Uterus (tissue), 3 donors: ENCODE measurements at regions not wholly inside any gene's neighbourhood (a gene's known extent, or its start where the extent isn't known, plus 50 kb on each side); places are given as distances from the start of the nearest gene placed in this dataset.

ENCODE experiments used
- DNase-seq, 2 donors: peaks; one replicate each; pipeline ENCODE4 v3.0.0-alpha.2; 2019 to 2020
- H3K27ac ChIP-seq, 2 donors: fragments of 200-600 bp; sonication (generic); 1 replicate in 1 of 2; 2 replicates in 1 of 2; pipeline ENCODE4 v1.5.1; 2016 to 2018
- H3K27me3 ChIP-seq, 2 donors: fragments of 200-600 bp; sonication (generic); one replicate each; pipeline ENCODE4 v1.5.1; 2018 to 2019; ENCODE audit warnings: control low read depth in 1 of 2
- H3K36me3 ChIP-seq, 2 donors: fragments of 200-600 bp; sonication (generic); one replicate each; pipeline ENCODE4 v1.5.1; 2019; ENCODE audit warnings: control low read depth in 1 of 2
- H3K4me1 ChIP-seq, 2 donors: fragments of 200-600 bp; sonication (generic); one replicate each; pipeline ENCODE4 v1.5.1; 2018 to 2019; ENCODE audit warnings: control low read depth in 1 of 2
- H3K4me3 ChIP-seq, 2 donors: fragments of 200-600 bp; sonication (generic); 1 replicate in 1 of 2; 2 replicates in 1 of 2; pipeline ENCODE4 v1.5.1; 2018 to 2019; ENCODE audit warnings: mild to moderate bottlenecking in 1 of 2
- H3K9me3 ChIP-seq, 2 donors: fragments of 200-600 bp; sonication (generic); one replicate each; pipeline ENCODE4 v1.5.1; 2019; ENCODE audit warnings: control low read depth in 1 of 2
- POLR2A ChIP-seq, 2 donors: fragments of 450-650 bp; IDR thresholded peaks; one replicate each; pipeline ENCODE4 v1.6.1; 2016; ENCODE audit warnings: antibody characterized with exemption in 2 of 2, mild to moderate bottlenecking in 1 of 2, moderate library complexity in 1 of 2
- intact Hi-C: fragments of 100-400 bp; cut with DNase I; formaldehyde crosslinking; loops from one replicate; pipeline ENCODE4 v1.15.1; 2023; ENCODE audit warnings: low total_unique reads
- TF ChIP-seq, protein P1 (sequence below), 4 experiments: fragments of 200-600 bp in 2 of 4; fragments of 450-650 bp in 2 of 4; sonication (generic) in 2 of 4; IDR thresholded peaks; one replicate each; pipeline ENCODE4 v1.5.1; 2016 to 2019; ENCODE audit warnings: antibody characterized with exemption in 4 of 4, mild to moderate bottlenecking in 2 of 4, moderate library complexity in 1 of 4
- donor health status: DM: yes; HTN: yes; CAD: no.

DNA sequence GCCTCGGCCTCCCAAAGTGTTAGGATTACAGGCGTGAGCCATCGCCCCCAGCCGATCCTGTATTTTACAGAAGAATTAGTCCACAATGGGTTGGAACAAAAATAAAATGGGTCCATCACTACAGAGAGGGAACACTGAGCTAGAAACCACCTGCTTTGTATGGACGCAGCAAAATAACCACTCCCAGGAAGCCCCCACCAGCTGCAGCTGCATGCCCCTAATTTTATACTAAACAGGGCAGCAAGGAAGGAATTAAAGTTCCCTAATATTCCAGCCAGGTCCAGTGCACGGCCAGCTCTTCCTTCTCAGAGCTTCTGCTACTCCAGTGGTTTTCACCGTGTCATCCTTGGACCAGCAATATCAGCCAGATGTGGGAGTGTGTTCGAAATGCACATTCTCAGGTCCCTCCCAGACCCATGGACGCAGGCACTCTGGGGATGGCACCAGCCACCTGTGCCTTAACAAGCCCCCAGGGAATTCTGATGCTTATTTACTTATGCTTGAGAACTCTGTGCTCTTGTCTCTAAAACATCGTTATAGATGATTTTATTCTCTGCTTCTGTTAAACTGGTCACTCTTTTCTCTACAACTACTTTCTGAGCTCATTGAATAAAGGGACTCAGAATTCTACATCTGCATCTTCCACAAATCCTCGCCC is 189.5 kb upstream of the SLC24A3 start:
- intact Hi-C loops = no loop called here
- TF ChIP-seq, protein P1, sequence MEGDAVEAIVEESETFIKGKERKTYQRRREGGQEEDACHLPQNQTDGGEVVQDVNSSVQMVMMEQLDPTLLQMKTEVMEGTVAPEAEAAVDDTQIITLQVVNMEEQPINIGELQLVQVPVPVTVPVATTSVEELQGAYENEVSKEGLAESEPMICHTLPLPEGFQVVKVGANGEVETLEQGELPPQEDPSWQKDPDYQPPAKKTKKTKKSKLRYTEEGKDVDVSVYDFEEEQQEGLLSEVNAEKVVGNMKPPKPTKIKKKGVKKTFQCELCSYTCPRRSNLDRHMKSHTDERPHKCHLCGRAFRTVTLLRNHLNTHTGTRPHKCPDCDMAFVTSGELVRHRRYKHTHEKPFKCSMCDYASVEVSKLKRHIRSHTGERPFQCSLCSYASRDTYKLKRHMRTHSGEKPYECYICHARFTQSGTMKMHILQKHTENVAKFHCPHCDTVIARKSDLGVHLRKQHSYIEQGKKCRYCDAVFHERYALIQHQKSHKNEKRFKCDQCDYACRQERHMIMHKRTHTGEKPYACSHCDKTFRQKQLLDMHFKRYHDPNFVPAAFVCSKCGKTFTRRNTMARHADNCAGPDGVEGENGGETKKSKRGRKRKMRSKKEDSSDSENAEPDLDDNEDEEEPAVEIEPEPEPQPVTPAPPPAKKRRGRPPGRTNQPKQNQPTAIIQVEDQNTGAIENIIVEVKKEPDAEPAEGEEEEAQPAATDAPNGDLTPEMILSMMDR (IDR thresholded peaks at IDR 0.05) = no peak
- no peak for TF ChIP-seq POLR2A (IDR thresholded peaks at IDR 0.05)
- DNase-seq = no peak

DNA sequence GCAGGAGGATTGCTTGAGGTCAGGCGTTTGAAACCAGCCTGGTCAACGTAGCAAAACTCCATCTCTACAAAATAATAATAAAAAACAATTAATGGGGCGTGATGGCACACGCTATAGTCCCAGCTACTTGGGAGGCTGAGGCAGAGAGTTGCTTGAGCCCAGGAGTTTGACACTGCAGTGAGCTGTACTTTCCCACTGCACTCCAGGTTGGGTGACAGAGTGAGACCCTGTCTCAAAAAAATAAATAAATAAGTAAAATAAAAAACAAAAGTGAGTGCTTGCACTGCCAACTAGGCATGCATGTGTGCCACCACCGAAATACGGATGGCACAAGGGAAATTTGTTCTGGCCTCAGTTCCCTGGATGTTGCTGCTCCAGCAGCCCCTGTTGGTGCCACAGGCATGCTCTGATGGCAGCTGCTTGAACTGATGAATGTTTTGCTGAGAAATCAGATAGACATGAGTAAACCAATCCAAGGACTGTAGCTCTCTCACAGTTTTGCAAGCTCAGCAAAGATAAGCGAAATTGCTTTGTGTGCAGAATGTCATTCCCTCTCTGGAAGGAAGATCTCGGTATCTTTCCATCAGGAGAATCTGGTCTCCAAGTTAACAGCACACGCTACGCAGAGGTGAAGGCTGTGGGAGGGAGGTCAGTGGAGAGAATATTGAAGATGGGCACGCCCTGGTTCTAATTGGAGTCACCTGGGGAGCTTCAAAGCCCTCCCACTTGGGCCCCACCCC is 188.0 kb upstream of the SLC24A3 start:
- Histone ChIP-seq H3K9me3 (no peaks in the 10 kb centered on the region), H3K27ac (no peak overlapping the region), H3K27me3 (no peaks in the 10 kb centered on the region), H3K36me3 (no peaks in the 10 kb centered on the region), H3K4me3 (no peak overlapping the region), H3K4me1 (no peaks in the 10 kb centered on the region)
- intact Hi-C loops = no loop called here
- DNase-seq = no peak
- TF ChIP-seq POLR2A (IDR thresholded peaks at IDR 0.05) = no peak
- TF ChIP-seq, protein P1 (IDR thresholded peaks at IDR 0.05) = no peak

More for the DNA sequence above, 189.5 kb upstream of the SLC24A3 start:
- Histone ChIP-seq H3K27ac (no peak overlapping the region), H3K4me3 (no peak overlapping the region), H3K9me3 (no peaks in the 10 kb centered on the region), H3K27me3 (no peaks in the 10 kb centered on the region), H3K36me3 (no peaks in the 10 kb centered on the region), H3K4me1 (no peaks in the 10 kb centered on the region)

DNA sequence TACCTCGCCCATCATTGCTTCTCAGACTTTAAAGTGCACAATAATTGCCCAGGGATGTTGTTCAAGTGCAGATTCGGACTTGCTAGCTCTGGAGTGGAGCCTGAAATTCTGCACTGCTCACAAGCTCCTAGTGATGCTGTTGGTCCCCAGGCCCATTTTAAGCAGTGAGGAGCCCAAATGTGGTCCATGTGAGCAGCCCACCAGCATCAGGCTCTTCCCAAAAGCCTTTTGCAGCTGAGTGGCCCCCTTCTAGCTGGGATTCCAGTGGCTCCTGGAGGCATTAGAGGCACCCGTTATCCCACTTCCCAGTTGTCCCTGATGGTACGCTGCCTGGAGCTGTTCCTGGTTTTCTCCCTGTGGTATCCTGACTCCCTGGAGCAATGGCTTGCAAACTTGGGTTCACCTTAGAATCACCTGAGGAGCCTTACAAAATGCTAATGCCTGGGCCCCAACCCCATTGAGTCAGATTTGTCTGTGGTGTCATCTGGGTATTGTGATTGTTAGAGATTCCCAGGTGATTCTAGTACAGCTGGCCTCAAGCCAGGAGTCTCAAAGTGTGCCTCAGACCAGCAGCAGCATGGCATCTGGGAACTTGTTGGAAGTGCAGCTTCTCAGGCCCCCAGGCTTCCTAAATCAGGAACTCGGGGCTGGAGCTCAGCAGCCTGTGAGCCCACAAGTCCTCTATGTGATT is 186.9 kb upstream of the SLC24A3 start:
- H3K9me3 ChIP-seq = no peaks in the 10 kb centered on the region
- H3K4me1 ChIP-seq = no peaks in the 10 kb centered on the region
- TF ChIP-seq, protein P1 (IDR thresholded peaks at IDR 0.05) = no peak
- no peak for TF ChIP-seq POLR2A (IDR thresholded peaks at IDR 0.05)
- DNase-seq = no peak
- intact Hi-C loops = no loop called here
- H3K36me3 ChIP-seq = no peaks in the 10 kb centered on the region
- H3K4me3 ChIP-seq = no peak overlapping the region
- H3K27ac ChIP-seq = peak overlapping the region; percentile 14 to 41
- H3K27me3 ChIP-seq = no peaks in the 10 kb centered on the region

DNA sequence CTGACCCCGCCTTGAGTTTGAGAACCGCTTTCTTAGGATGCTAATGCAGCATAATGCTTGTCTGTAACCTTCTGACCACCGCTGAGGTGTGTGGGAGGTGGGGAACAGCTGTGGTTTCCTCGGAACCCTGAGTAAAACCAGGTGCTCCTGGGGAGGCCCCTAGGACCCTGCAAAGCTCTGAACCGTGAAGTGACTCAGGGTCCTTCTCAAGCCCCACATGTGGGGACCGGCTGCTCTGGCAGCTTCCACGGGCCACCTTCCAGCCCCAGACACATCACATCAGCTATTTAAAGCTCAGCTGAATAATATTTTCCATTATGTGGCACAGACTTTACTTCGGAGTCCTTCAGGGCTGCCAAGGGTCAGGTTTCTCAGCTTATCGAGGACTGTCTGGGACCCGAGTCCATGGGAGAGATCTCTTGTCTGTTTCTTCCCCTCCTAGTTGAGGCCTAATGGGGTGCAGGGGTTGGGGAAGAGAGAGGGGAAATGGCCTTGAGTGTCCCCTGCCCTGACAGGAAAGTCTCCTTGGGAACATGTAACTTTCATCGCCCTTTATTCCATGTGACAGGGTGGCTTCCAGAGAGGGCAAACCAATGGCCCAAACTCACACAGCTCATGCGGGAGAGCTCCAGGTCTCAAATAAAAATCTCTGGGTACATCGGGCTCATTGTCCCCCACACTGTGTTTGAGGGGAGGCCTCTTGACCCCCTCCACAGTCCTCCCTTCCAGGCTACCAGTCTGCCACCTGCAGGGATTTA is 186.1 kb upstream of the SLC24A3 start:
- intact Hi-C loops = no loop called here
- Histone ChIP-seq H3K4me1 (no peaks in the 10 kb centered on the region), H3K4me3 (no peak overlapping the region), H3K27ac (peak overlapping the region; percentile 14 to 41), H3K36me3 (no peaks in the 10 kb centered on the region), H3K27me3 (no peaks in the 10 kb centered on the region), H3K9me3 (no peaks in the 10 kb centered on the region)
- peak in 1 of 2 donors; percentile 69 for DNase-seq
- TF ChIP-seq POLR2A (IDR thresholded peaks at IDR 0.05) = no peak
- TF ChIP-seq, protein P1 (IDR thresholded peaks at IDR 0.05) = no peak
